ENCODE measurements at regions not wholly inside any gene's neighbourhood (a gene's known extent, or its start where the extent isn't known, plus 50 kb on each side); places are given as distances from the start of the nearest gene placed in this dataset.
"Not testable (repeated sequence)": the region's sequence is repeated elsewhere in the genome, so short reads cannot be mapped to it uniquely, and the experiment has no call there.

- ChIA-PET CTCF (interaction anchor here (0.6 to 1.6 kb wide), 6 partner anchors 13 to 131 kb away, joined by 3 to 7 read pairs (median 3); no protein-coding TSS in a partner anchor), POLR2A (no interaction called here)
Measured at GRCh38 chr4:163680386-163681098, 186.1 kb downstream of the TMA16 start.

GRCh38 chr4:163681208-163681821 is 186.8 kb downstream of the TMA16 start:
- ChIA-PET POLR2A (no interaction called here), CTCF (interaction anchor here (0.6 to 1.6 kb wide), 5 partner anchors 14 to 132 kb away, joined by 3 to 7 read pairs (median 3); no protein-coding TSS in a partner anchor)

- CTCF ChIA-PET: no interaction called here
- POLR2A ChIA-PET: no interaction called here
Measured at GRCh38 chr4:163688856-163689255, 194.4 kb downstream of the TMA16 start.

GRCh38 chr4:163693211-163693610 is 198.7 kb downstream of the TMA16 start:
- POLR2A ChIA-PET: no interaction called here
- CTCF ChIA-PET: no interaction called here

- POLR2A ChIA-PET: no interaction called here
Measured at GRCh38 chr4:163693776-163694175, 199.3 kb downstream of the TMA16 start.

GRCh38 chr4:163694385-163694784 is 199.9 kb downstream of the TMA16 start:
- POLR2A ChIA-PET: no interaction called here
- CTCF ChIA-PET: no interaction called here

More at GRCh38 chr4:163693776-163694175, 199.3 kb downstream of the TMA16 start:
- CTCF ChIA-PET: no interaction called here

GRCh38 chr4:163697121-163697520 is 202.6 kb downstream of the TMA16 start:
- ChIA-PET POLR2A (no interaction called here), CTCF (no interaction called here)

GRCh38 chr4:163700383-163700782 is 205.9 kb downstream of the TMA16 start:
- POLR2A ChIA-PET: not testable (repeated sequence)
- CTCF ChIA-PET: interaction anchor here (0.6 kb wide), 1 partner anchor 724 kb away, joined by 3 read pairs; no protein-coding TSS in a partner anchor

GRCh38 chr4:163701916-163702315 is 207.4 kb downstream of the TMA16 start:
- POLR2A ChIA-PET: no interaction called here
- CTCF ChIA-PET: no interaction called here

GRCh38 chr4:163702736-163703135 is 208.2 kb downstream of the TMA16 start:
- ChIA-PET CTCF (no interaction called here), POLR2A (no interaction called here)

GRCh38 chr4:163703251-163703650 is 208.8 kb downstream of the TMA16 start:
- ChIA-PET POLR2A (no interaction called here), CTCF (no interaction called here)

GRCh38 chr4:163707873-163708272 is 213.4 kb downstream of the TMA16 start:
- POLR2A ChIA-PET: no interaction called here
- CTCF ChIA-PET: no interaction called here

GRCh38 chr4:163709601-163710000 is 215.1 kb downstream of the TMA16 start:
- ChIA-PET CTCF (no interaction called here), POLR2A (no interaction called here)

GRCh38 chr4:163710158-163710557 is 215.7 kb downstream of the TMA16 start:
- CTCF ChIA-PET: no interaction called here
- POLR2A ChIA-PET: no interaction called here

- POLR2A ChIA-PET, CTCF ChIA-PET: not testable (repeated sequence)
Measured at GRCh38 chr4:163724495-163724894, 230.0 kb downstream of the TMA16 start.

- CTCF ChIA-PET: no interaction called here
- POLR2A ChIA-PET: no interaction called here
Measured at GRCh38 chr4:163726641-163727040, 232.2 kb downstream of the TMA16 start.

GRCh38 chr4:163731071-163731470 is 236.6 kb downstream of the TMA16 start:
- POLR2A ChIA-PET: no interaction called here
- CTCF ChIA-PET: no interaction called here

GRCh38 chr4:163732473-163732872 is 238.0 kb downstream of the TMA16 start:
- ChIA-PET CTCF (no interaction called here), POLR2A (no interaction called here)

GRCh38 chr4:163736876-163737275 is 242.4 kb downstream of the TMA16 start:
- POLR2A ChIA-PET: no interaction called here
- CTCF ChIA-PET: no interaction called here

GRCh38 chr4:163737846-163738245 is 243.4 kb downstream of the TMA16 start:
- POLR2A ChIA-PET, CTCF ChIA-PET: not testable (repeated sequence)

GRCh38 chr4:163738521-163738920 is 244.0 kb downstream of the TMA16 start:
- POLR2A ChIA-PET: no interaction called here

GRCh38 chr4:163744861-163745260 is 250.4 kb downstream of the TMA16 start:
- POLR2A ChIA-PET: no interaction called here
- CTCF ChIA-PET: interaction anchor here (0.8 kb wide), 1 partner anchor 13 kb away, joined by 3 read pairs; no protein-coding TSS in a partner anchor

More at GRCh38 chr4:163738521-163738920, 244.0 kb downstream of the TMA16 start:
- CTCF ChIA-PET: no interaction called here

Data from activated CD8-positive, alpha-beta memory T cell treated with anti-CD3 and anti-CD28 coated beads for 36 hours (primary cell).